DND-41 (cell line): ENCODE measurements at regions not wholly inside any gene's neighbourhood (a gene's known extent, or its start where the extent isn't known, plus 50 kb on each side); places are given as distances from the start of the nearest gene placed in this dataset.

Experiments
- ATAC-seq: fragments of 200-7000 bp; cut with Tn5 transposase; 3 replicates; pipeline ENCODE4 v1.9.1; 2021; ENCODE audit warnings: low read depth; ENCODE audit not compliant: insufficient read depth
- DNase-seq: peaks from one replicate; pipeline ENCODE4 v3.0.0-alpha.2; 2020
- H2AFZ ChIP-seq: 2 replicates; pipeline ENCODE4 v1.6.0; 2012; ENCODE audit warnings: low read depth, low read length
- H3K27ac ChIP-seq: 2 replicates; pipeline ENCODE4 v1.5.1; 2012; ENCODE audit warnings: low read length, inconsistent platforms
- H3K27me3 ChIP-seq: fragments of 200-600 bp; sonication (generic); 2 replicates; pipeline ENCODE4 v1.6.0; 2012; ENCODE audit warnings: low read length, mild to moderate bottlenecking, inconsistent platforms; ENCODE audit not compliant: insufficient read depth, poor library complexity
- H3K36me3 ChIP-seq: 2 replicates; pipeline ENCODE4 v1.5.1; 2012; ENCODE audit warnings: low read length, inconsistent platforms; ENCODE audit not compliant: insufficient read depth
- H3K4me1 ChIP-seq: 2 replicates; pipeline ENCODE4 v1.5.1; 2012; ENCODE audit warnings: mild to moderate bottlenecking, low read length; ENCODE audit not compliant: insufficient read depth
- H3K4me2 ChIP-seq: 2 replicates; pipeline ENCODE4 v1.6.0; 2012; ENCODE audit warnings: mild to moderate bottlenecking, moderate library complexity, low read length, inconsistent platforms; ENCODE audit not compliant: insufficient read depth
- H3K4me3 ChIP-seq, 2 experiments: fragments of 200-600 bp in 1 of 2; shearing (Covaris generic) in 1 of 2; 2 replicates each; pipeline ENCODE4 v1.5.1; 2012 to 2016; ENCODE audit warnings: inconsistent platforms in 2 of 2, low read length in 2 of 2, mild to moderate bottlenecking in 2 of 2, low read depth in 1 of 2, moderate library complexity in 1 of 2
- H3K79me2 ChIP-seq: 2 replicates; pipeline ENCODE4 v1.6.0; 2012; ENCODE audit warnings: low read length, inconsistent platforms; ENCODE audit not compliant: insufficient read depth
- H3K9ac ChIP-seq: 2 replicates; pipeline ENCODE4 v1.6.0; 2012; ENCODE audit warnings: low read depth, mild to moderate bottlenecking, inconsistent platforms, low read length, moderate library complexity
- H3K9me3 ChIP-seq: 2 replicates; pipeline ENCODE4 v1.5.1; 2012; ENCODE audit warnings: low read length, moderate library complexity, mild to moderate bottlenecking, inconsistent platforms; ENCODE audit not compliant: insufficient read depth, severe bottlenecking
- H4K20me1 ChIP-seq: 2 replicates; pipeline ENCODE4 v1.6.0; 2012; ENCODE audit warnings: low read length; ENCODE audit not compliant: insufficient read depth
- EZH2 ChIP-seq: IDR thresholded peaks from 3 replicates; pipeline ENCODE4 v1.6.1; 2012; ENCODE audit warnings: borderline replicate concordance, low read depth, mild to moderate bottlenecking, moderate library complexity, low read length, inconsistent platforms; ENCODE audit not compliant: severe bottlenecking
- TF ChIP-seq, protein P1 (sequence below): IDR thresholded peaks from 2 replicates; pipeline ENCODE4 v1.5.1; 2012; ENCODE audit warnings: borderline replicate concordance, low read length, moderate library complexity, mild to moderate bottlenecking; ENCODE audit not compliant: poor library complexity, severe bottlenecking; ENCODE audit errors: extremely low read depth

DNA sequence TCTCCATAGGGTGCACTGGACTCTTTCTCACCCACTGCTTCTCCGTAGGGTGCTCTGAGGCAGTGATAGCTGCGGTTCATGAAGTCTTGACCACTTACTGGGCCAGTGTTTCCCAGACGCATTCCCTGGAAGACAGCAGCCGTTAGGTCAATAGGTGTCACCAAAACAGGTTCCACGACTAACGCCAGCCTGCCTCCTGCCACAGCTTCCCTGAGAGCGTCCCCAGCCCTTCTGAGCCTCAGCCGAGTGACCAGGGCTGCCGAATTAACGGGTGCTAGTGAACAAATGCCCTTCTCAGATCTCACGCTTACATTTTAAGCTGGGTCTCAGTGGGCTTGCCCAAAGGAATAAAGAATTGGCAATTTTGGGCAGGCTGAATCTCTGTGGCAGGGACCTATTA is 188.7 kb upstream of the TNRC6C start:
- no peak overlapping the region for H3K9ac ChIP-seq
- ATAC-seq = no peak
- H3K4me3 ChIP-seq = no peak overlapping the region
- H3K27me3 ChIP-seq = peaks cover 3% of the 10 kb centered on the region
- no peaks in the 10 kb centered on the region for H4K20me1 ChIP-seq
- no peak for TF ChIP-seq EZH2
- TF ChIP-seq, protein P1, sequence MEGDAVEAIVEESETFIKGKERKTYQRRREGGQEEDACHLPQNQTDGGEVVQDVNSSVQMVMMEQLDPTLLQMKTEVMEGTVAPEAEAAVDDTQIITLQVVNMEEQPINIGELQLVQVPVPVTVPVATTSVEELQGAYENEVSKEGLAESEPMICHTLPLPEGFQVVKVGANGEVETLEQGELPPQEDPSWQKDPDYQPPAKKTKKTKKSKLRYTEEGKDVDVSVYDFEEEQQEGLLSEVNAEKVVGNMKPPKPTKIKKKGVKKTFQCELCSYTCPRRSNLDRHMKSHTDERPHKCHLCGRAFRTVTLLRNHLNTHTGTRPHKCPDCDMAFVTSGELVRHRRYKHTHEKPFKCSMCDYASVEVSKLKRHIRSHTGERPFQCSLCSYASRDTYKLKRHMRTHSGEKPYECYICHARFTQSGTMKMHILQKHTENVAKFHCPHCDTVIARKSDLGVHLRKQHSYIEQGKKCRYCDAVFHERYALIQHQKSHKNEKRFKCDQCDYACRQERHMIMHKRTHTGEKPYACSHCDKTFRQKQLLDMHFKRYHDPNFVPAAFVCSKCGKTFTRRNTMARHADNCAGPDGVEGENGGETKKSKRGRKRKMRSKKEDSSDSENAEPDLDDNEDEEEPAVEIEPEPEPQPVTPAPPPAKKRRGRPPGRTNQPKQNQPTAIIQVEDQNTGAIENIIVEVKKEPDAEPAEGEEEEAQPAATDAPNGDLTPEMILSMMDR = no peak
- H3K4me2 ChIP-seq = no peak overlapping the region
- no peaks in the 10 kb centered on the region for H3K4me1 ChIP-seq
- H3K36me3 ChIP-seq = no peaks in the 10 kb centered on the region
- H3K27ac ChIP-seq = no peak overlapping the region
- no peaks in the 10 kb centered on the region for H3K79me2 ChIP-seq
- DNase-seq = no peak
- no peaks in the 10 kb centered on the region for H3K9me3 ChIP-seq
- no peak overlapping the region for H2AFZ ChIP-seq

DNA sequence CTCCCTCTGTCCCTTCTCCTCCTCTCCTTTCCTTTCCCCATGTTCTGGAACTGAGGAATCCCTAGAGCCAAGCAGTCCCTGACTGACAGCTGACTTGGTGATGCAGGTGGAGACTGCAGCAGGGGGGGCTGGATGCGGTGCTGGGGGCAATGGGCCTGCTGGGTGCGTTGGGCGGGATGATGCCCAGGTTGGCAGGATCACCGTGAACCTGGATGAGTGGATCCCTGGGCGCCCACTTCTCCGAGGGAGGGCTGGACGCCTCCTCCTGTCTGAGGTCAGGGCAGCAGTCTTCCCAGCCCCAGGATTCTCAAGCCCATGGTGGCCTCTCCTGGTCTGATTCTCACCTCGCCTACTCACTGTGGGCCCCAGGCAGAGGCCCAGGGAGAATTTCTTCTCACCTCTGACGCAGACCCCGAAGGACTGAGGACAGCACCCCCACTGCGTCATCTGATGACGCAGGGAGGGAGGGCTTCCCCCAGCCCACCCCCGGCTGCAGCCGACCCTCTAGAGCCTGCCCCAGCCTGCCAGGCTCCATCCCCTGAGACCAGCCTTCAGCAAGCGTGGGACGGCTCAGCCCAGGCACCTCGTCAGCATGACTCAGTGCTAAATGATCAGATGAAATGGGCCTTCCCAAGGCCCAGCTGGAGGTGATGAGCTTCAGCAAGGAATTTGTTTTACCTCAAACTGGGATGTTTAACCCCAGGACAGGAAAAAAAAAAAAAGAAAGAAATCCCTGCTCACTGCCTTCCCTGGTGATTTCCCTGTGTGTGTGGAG is 188.0 kb upstream of the TNRC6C start:
- Histone ChIP-seq H2AFZ (no peak overlapping the region), H3K4me3 (no peak overlapping the region), H3K27me3 (peaks cover 3% of the 10 kb centered on the region), H3K9ac (no peak overlapping the region), H3K36me3 (no peaks in the 10 kb centered on the region), H3K79me2 (no peaks in the 10 kb centered on the region), H3K27ac (no peak overlapping the region), H4K20me1 (no peaks in the 10 kb centered on the region), H3K4me1 (no peaks in the 10 kb centered on the region), H3K9me3 (no peaks in the 10 kb centered on the region), H3K4me2 (no peak overlapping the region)
- TF ChIP-seq, protein P1 = no peak
- no peak for TF ChIP-seq EZH2
- no peak for DNase-seq
- ATAC-seq = no peak

DNA sequence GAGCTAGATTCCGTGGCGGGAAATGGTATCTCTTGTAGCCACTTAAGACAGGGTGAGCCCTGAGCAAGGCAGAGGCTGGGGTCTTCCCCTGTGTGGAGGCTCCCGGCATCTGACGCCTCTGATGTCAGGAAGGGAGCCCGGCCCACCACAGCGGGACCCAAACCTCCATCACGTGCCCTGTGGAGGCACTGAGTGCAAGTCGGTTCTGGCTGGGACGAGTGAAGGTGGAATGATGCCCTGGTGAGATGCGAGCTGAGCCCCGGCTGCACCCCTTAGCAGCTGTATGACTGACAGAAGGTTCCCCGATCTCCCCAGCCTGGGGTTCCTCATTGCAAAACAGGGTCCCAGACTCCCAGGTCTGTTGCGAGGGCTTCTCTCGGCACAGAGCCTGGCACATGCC is 187.4 kb upstream of the TNRC6C start:
- H3K9ac ChIP-seq = no peak overlapping the region
- H3K4me1 ChIP-seq = no peaks in the 10 kb centered on the region
- H4K20me1 ChIP-seq = no peaks in the 10 kb centered on the region
- peaks cover 3% of the 10 kb centered on the region for H3K27me3 ChIP-seq
- H3K79me2 ChIP-seq = no peaks in the 10 kb centered on the region
- no peaks in the 10 kb centered on the region for H3K36me3 ChIP-seq
- ATAC-seq (no peak), DNase-seq (no peak)
- H3K9me3 ChIP-seq = no peaks in the 10 kb centered on the region
- no peak overlapping the region for H3K4me3 ChIP-seq
- no peak overlapping the region for H3K4me2 ChIP-seq
- no peak overlapping the region for H2AFZ ChIP-seq
- H3K27ac ChIP-seq = no peak overlapping the region
- TF ChIP-seq, protein P1 = no peak
- TF ChIP-seq EZH2 = no peak

DNA sequence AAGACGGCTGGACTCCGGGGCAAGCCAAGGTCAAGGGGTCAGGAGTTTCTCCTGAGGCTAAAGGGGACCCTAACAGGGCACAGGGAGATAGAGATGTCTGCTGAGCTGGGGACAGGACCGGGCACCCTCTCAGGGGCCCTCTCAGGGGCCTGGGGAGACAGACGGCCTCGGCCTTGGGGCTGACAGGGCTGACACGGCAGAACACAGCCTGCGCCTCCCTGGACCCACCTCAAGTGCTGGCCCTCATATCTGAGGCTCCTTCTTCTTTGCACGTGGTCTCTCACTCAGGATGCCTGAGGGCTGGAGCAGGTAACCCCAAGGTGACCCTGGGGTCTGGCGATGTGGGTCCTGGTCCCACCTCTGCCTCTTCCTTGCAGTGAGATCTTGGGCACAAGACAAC is 186.9 kb upstream of the TNRC6C start:
- no peaks in the 10 kb centered on the region for H3K9me3 ChIP-seq
- no peaks in the 10 kb centered on the region for H3K36me3 ChIP-seq
- no peak overlapping the region for H3K4me2 ChIP-seq
- H3K79me2 ChIP-seq = no peaks in the 10 kb centered on the region
- no peak overlapping the region for H2AFZ ChIP-seq
- DNase-seq (no peak), ATAC-seq (no peak)
- TF ChIP-seq, protein P1 = no peak
- no peak for TF ChIP-seq EZH2
- H3K27ac ChIP-seq = no peak overlapping the region
- no peak overlapping the region for H3K9ac ChIP-seq
- no peak overlapping the region for H3K4me3 ChIP-seq
- peaks cover 3% of the 10 kb centered on the region for H3K27me3 ChIP-seq
- no peaks in the 10 kb centered on the region for H4K20me1 ChIP-seq
- H3K4me1 ChIP-seq = no peaks in the 10 kb centered on the region
